NCI-H82 treated with DMSO at 0.1 percent for 48 hours (cell line): ENCODE measurements at regions not wholly inside any gene's neighbourhood (a gene's known extent, or its start where the extent isn't known, plus 50 kb on each side); places are given as distances from the start of the nearest gene placed in this dataset.
A peak's percentile ranks its signal among the peaks of the same experiment; 100 is the strongest.
"Not testable (repeated sequence)": the region's sequence is repeated elsewhere in the genome, so short reads cannot be mapped to it uniquely, and the experiment has no call there.

Source experiments
- DNase-seq: peaks from one replicate; lab custom pipeline; 2025; ENCODE audit not compliant: unreplicated experiment; lab: John Stamatoyannopoulos, UW

DNA sequence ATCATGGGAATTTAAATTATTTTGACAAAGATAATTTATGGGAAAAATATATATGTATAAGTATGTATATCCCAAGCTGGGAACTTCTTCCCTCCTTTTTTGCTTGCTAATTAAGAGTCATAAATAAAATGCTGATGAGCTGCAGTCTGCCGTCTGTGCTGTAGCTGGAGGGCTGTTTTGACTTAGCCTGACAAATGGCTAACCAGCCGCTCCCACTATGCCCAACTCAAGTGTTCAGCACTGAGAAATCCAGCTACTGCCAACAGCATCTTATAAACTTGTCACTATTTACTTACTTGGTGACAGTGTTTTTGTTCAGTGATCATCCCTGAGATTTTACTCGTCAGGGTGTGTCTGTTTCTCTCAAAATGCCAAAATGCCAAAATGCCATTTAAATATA, 171.2 kb upstream of the PGRMC2 start:
- no peak for DNase-seq

DNA sequence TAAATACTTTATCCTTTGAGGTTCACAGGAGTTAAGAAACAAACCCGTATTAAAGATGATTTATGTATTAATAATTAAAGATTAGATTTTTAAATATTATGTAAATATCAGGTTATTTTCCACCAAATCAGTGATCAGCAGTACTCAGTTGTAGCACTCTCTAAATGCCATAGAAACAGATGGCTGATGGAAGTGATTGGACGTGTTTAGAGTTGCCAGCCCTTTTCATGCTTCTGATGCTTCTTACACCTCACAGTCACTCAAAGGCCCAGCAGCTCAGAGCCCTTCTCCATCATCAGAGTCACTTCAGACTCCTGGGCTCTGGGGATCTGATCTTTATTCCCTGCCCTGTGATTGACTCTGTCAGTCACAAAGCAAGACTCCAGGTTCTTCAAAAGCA, 170.1 kb upstream of the PGRMC2 start:
- no peak for DNase-seq

DNA sequence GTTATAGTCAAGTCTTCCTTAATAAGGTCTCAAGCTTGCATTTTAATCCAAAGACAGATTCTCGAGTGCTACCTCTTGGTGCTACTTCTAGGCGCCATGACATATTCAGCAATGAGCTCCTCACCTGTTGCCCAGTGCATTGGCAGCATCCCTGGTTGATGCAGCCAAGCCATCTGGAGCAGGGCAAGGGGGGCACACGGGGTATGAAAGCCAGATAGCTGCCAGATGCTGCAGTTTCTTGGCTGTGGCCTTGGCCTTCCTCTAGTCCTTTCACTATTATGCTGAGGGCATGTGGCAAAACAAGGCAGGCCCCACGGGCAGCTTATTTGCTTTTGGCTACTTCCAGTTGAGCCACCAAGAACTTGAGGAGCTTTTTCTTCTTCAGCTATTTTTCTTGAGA, 168.6 kb upstream of the PGRMC2 start:
- DNase-seq, result no peak

DNA sequence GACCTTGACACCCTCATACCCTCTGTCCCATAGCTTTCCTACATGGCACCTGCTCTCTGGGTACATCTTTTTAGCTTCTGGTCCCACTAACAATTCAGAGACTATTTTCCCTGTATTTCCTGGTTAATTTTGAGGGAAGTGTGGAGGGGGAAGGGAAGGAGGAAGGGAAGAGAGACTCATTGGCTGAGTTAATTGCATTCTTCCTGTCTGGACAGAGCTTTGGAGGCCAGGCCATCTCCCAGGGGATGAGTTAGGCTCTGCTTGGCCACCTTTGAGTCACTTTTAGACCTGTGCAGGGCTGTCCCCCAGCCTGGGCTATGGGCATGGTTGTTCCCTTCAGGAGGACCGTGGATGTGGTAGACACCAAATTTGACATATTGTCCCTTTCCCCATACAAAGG, 167.9 kb upstream of the PGRMC2 start:
- DNase-seq, result no peak

DNA sequence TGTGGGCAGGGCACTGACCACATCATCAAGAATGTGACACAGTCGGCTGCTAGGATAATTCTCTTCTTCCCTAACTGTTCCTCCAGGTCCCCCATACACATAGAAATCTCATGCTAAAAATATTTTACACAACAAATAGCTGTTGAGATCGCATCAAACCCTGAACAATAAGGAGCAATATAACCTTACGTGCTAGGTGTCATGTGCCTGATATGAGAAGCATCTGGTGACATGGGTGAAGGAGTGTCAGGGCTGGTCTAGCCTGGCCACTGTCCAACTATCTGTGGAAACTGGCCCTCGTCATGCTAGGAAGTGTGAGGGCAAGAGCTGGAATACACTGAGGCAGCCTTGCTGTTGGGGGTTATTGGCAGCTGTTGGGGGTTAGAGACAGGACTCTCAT, 167.3 kb upstream of the PGRMC2 start:
- no peak for DNase-seq

DNA sequence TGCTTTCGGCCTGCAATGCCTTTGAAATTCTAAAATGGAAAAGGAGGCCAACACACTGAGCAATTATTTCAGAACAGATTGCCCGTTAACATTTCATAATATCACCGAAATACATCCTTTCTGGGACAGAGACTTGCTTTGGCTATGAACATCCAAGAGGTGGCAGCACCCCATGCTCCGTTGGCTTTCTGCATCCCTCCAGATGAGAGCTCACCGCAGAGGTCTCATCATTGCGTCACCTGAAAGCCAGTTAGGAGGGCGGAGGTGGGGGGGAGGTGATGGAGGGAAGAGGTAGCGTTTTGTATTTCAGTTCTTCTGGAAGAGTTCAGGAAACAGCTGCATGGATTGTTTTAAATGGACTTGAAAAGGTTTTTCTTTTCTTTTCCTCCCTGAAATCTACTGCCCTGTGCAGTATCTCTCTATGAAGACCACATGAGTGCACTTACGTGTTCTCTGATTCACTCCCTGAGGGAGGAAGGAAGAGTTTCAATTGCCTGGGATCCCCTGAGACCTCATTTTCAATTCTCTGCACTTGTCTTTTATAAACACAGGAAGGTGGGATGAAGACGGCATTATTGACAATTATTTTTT, 166.8 kb upstream of the PGRMC2 start:
- DNase-seq, result peak; percentile 63

DNA sequence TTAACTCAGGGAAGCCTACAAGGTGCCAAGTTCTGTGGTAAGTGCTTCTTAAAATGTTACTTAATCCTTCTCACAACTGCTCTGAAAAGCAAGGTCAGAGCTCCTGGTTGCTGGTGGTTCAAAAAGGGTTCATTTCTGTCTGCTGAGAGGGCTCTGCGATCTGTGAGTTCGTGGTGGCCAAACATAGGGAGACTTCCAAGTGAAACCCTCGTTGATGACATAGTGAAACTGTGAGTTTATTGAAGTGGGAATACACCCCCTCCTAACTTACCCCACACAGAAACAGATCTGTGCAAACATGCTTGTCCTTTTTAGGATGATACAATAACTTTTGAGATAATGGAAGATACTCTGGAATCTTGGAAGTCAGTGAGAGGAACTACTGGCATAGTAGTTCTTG, 164.8 kb upstream of the PGRMC2 start:
- DNase-seq, result peak; percentile 24

DNA sequence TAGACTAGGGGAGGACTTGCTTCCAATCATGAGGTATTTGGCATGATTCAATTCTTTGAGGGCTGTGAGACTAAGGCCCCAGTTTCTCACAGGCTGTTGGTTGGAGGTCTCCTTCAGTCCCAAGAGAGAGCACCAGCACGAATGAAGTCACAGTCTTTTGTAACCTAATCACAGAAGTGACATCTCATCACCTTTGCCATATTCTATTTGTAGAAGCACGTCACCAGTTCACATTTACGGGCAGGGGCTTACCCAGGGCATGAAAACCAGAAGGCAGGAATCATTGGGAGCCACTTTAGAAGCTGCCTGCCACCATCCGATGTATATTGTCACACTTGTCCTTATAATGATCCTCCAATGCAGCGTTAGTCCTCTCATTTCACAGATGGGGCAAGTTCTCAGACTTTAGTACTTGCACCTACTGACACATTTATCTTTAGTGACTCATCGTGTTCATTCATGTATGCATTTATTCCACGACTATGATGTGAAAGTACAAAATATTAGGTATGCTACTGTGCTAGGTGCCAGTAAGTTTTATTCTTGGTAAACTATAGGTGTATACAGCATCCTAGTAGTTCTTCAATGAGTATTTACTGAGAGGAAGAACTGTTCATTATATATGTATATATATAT, 163.8 kb upstream of the PGRMC2 start:
- DNase-seq, result no peak

DNA sequence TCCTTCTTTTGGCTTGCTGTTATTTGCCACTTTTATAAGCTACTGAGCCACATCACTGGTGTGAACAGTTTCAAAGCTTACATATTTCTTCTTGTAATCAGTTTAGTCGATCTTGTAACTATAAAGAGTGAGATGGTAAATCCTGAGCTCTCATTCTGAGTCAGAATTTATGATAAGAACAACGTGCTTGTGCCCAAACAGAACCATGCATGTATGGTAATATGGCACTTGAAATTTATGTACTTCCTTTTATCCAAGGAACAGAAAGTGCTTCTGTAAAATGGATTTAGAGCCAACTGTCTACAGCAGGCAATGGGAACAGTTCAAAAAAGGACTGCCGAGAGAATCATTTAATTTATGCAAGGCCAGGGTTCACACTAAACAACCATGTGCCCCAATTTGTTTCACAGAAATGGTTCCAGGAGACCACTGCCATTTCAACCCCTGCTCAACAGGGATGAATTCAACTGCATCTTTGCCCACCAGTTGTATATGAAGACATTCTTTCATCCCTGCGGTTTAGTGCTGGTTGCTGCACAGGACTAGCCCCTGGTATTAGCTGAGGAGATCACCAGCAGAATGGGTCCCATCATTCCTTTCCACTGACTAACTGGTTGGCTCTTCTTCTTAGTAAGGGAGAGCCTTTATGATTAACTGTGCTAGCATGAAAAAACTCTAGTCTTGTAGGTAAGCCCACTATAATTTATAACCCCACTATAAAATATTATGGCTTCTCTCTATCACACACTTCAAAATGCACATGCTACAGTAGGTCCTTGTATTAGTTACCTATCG, 162.9 kb upstream of the PGRMC2 start:
- no peak for DNase-seq

DNA sequence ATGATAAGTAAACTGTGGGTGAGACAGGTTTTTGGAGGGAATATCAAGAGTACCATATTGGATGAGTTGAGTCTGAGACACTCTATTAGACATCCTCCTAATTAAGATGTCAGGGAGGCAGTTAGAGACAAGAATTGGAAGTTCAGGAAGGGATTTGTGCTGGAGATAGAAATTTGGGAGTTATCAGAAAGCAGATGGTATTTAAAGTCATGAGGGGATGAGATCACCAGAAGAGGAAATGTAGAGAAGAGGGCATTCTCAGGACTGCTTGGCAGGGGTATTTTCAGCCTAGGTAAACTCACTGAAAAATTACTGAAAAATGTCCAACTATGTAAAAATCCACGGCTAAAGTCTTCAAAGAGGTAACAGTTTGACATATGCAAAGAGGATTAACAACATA, 161.6 kb upstream of the PGRMC2 start:
- no peak for DNase-seq

DNA sequence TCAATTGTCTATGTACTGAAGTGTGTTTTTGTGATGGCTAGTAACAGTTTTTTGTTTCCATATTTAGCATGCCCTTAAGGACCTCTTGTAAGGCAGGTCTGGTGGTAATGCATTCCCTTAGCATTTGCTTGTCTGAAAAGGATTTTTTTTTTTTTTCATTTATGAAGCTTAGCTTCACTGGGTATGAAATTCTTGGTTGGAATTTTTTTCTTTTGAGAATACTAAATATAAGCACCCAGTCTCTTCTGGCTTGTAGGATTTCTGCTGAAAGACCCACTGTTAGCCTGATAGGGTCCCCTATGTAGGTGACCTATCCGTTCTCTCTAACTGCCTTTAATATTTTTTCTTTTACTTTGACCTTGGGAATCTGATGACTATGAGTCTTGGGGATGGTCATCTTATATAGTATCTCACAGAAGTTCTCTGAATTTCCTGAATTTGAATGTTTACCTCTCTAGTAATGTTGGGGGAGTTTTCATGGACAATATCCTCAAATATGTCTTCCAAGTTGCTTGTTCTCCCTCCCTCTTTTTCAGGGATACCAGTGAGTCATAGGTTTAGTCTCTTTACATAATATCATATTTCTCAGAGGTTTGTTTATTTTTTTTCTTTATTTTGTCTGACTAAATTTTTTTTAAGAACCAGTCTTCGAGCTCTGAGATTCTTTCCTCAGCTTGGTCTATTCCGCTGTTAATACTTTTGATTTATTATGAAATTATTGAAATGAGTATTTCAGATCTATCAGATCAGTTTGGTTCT, 157.1 kb upstream of the PGRMC2 start:
- DNase-seq, result no peak

DNA sequence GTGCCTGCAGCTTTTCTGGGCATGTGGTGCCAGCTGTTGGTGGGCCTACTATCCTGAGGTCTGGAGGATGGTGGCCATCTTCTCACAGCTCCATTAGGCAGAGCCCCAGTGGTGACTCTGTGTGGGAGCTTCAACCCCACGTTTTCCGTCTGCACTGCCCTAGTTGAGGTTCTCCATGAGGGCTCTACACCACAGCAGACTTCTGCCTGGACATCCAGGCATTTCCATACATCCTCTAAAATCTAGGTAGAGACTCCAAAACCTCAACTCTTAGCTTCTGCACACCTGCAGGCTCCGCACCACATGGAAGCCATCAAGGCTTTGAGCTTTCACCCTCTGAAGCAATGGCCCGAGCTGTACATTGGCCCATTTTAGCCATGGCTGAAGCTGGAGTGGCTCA, 153.3 kb upstream of the PGRMC2 start:
- no peak for DNase-seq

DNA sequence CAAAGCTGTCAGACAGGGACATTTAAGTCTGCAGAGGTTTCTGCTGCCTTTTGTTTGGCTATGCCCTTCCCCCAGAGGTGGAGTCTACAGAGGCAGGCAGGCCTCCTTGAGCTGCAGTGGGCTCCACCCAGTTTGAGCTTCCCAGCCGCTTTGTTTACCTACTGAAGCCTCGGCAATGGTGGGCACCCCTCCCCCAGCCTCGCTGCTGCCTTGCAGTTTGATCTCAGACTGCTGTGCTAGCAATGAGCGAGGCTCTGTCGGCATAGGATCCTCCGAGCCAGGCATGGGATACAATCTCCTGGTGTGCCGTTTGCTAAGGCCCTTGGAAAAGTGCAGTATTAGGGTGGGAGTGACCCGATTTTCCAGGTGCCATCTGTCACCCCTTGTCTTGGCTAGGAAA, 149.4 kb upstream of the PGRMC2 start:
- DNase-seq, result not testable (repeated sequence)

DNA sequence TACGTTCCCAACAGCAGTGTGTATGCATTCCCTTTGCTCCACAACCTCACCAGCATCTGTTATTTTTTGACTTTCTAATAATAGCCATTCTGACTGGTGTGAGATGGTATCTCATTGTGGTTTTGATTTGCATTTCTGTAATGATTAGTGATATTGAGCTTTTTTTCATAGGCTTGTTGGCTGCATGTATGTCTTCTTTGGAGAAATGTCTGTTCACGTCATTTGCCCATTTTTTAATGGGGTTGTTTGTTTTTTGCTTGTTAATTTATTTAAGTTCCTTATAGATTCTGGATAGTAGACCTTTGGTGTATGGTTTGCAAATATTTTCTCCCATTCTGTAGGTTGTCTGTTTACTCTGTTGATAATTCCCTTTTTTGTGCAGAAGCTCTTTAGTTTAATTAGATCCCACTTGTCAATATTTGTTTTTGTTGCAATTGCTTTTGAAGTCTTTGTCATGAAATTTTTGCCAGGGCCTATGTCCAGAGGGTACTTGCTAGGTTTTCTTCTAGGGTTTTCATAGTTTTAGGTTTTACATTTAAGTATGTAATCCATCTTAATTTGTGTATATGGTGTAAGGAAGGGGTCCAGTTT, 141.5 kb upstream of the PGRMC2 start:
- DNase-seq, result not testable (repeated sequence)

DNA sequence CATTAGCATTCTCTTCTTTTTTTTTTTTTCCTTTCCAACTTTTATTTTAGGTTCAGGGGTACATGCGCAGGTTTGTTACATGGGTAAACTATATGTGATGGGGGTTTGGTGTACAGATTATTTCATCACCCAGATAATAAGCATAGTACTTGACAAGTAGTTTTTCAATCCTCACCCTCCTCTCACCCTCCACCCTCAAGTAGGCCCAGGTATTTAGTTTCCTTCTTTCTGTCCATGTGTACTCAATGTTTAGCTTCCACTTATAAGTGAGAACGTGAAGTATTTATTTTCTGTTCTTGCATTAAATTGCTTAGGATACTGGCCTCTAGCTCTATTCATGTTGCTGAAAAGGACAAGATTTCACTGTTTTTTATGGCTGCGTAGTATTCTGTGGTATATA, 140.8 kb upstream of the PGRMC2 start:
- DNase-seq, result no peak

DNA sequence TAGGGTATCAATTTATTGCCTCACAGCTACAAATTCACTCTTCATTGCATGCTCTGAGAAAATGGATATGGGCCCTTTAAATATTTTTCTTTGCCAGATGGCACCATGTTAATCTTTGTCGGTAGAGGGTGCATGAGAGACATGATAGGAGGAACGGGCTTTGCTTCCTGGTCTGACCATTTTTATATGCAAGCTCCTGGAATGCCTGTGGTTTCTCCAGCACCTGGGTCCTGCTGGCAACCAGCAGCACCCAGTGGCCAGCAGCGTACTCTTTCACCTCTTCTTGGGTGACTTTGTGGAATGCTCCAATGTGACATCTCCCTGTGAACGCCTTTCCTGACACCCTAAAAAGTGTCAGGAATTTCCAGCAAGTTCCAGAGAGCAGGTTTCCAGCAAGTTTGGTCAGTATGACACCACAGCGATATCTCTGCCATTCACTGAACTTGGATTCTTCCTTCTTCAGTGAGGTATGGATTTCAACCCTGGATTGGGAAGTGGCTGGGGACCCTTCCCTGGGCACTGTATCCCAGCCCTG, 140.3 kb upstream of the PGRMC2 start:
- DNase-seq, result peak; percentile 18

DNA sequence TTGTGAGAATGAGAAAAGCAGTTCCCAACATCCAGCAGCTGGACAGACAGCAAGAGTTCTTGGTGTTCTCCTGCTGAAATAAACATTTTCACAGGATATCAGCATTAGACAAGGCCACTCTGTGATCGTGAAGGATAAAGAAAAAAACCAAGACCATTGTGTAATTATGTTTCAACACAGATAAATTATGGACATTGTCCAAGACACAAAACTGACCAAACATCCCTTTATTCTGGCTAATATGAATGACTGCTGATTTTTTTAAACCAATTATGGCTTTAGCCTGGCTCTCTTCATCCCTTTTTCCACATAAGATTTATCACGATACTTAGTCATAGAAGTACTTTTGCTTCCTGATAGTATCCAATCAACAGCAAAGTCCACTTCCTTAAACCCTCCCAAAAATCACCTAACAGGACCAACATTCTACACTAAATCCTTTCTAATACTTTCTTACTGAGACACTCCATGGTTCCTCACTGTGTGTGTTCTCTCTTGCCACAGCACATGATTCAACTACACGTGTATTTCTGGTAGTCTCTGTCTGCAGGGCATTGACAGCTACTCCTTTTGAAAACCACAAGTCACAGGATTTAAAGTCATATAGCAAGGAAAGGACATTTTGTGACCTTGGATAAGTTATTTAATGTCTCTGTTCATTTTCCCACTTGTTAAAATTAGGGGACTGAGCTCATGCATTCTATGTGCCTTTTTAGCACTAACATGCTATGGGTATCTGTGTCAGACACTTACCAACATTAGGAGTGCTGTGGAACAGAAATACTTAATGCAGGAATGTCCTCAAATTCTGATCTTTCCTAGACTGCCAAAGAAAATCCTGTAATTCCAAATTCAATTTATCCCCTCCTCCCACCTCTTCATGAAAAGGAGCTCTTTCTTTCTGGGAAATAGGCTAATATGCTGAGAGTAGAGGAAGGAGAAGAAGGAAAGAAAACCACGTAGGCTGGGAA, 137.2 kb upstream of the PGRMC2 start:
- no peak for DNase-seq

DNA sequence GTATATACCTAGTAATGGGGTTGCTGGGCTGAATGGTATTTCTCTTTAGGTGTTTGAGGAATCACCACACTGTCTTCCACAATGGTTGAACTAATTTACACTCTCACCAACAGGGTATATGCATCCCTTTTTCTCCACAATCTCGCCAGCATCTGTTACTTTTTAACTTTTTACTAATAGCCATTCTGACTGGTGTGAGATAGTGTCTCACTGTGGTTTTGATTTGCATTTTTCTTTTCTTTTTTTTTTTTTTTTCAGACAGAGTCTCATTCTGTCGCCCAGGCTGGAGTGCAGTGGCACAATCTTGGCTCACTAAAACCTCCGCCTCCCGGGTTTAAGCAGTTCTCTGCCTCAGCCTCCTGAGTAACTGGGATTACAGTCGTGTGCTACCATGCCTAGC, 134.7 kb upstream of the PGRMC2 start:
- not testable (repeated sequence) for DNase-seq

DNA sequence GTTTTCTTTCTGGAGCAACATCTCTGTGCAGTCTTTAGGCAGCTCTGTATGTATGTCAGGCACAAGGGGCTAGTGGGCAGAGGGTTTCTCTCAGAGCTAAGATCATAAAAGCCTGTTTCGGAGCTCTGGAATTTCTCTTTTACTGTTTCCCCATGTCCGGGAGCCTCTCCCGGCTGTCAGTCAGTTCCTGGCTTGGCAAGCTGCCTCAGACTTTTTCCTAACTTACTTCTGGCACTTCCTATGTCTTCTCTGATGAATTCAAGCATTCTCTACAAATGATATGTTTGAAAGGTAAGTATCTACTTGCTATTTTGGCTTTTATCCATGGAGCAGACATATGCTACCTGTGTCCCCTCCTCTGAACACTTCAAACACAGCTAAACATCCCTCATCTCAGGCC, 129.3 kb upstream of the PGRMC2 start:
- DNase-seq, result no peak

DNA sequence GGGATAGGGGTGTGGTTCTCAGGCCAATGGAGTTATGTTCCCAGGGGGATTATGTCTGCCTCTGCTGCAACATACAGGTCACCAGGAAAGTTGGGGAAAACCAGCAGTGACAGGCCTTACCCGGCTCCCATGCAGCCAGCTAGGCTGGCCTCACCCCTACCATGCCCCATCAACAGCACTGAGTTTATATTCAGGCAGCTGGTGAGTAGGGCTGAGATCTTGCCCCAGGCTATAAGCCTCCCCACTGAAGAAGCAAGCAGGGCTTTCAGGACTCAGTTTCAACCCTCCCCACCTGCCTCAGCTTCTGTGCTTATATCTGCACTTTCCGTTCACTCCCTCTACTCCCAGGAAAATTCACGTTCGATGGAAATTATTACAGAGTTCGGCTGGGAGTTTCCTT, 122.4 kb upstream of the PGRMC2 start:
- no peak for DNase-seq
